Vagina (tissue), 2 donors: ENCODE measurements at regions not wholly inside any gene's neighbourhood (a gene's known extent, or its start where the extent isn't known, plus 50 kb on each side); places are given as distances from the start of the nearest gene placed in this dataset.

Experiments
- DNase-seq, 2 donors: peaks; one replicate each; pipeline ENCODE4 v3.0.0-alpha.2; 2017; ENCODE audit errors: extremely low spot score in 2 of 2
- H3K27ac ChIP-seq: fragments of 200-600 bp; sonication (generic); one replicate; pipeline ENCODE4 v1.5.1; 2019
- H3K27me3 ChIP-seq: fragments of 200-600 bp; sonication (generic); one replicate; pipeline ENCODE4 v1.5.1; 2019
- H3K36me3 ChIP-seq, 2 donors: fragments of 200-600 bp; sonication (generic); one replicate each; pipeline ENCODE4 v1.5.1; 2017 to 2019
- H3K4me1 ChIP-seq: fragments of 200-600 bp; sonication (generic); one replicate; pipeline ENCODE4 v1.5.1; 2019
- H3K4me3 ChIP-seq, 2 donors: fragments of 200-600 bp; sonication (generic); 1 replicate in 1 of 2; 2 replicates in 1 of 2; pipeline ENCODE4 v1.5.1; 2016 to 2019
- H3K9me3 ChIP-seq: fragments of 200-600 bp; sonication (generic); one replicate; pipeline ENCODE4 v1.5.1; 2019
- POLR2A ChIP-seq, 2 donors: fragments of 450-650 bp; IDR thresholded peaks; one replicate each; pipeline ENCODE4 v1.6.1; 2017; ENCODE audit warnings: antibody characterized with exemption in 2 of 2, mild to moderate bottlenecking in 2 of 2, moderate library complexity in 2 of 2
- POLR2AphosphoS5 ChIP-seq, 2 donors: sonication (generic); formaldehyde crosslinking; IDR thresholded peaks; one replicate each; pipeline ENCODE4 v1.9.0; 2017; ENCODE audit warnings: antibody characterized with exemption in 2 of 2, mild to moderate bottlenecking in 2 of 2, low read depth in 1 of 2; ENCODE audit not compliant: insufficient read depth in 1 of 2
- intact Hi-C: fragments of 100-400 bp; cut with DNase I; formaldehyde crosslinking; loops from one replicate; pipeline ENCODE4 v1.15.1; 2023
- TF ChIP-seq, protein P1 (sequence below), 3 experiments: fragments of 450-650 bp in 2 of 3; fragments of 200-600 bp in 1 of 3; sonication (generic) in 1 of 3; IDR thresholded peaks; one replicate each; pipeline ENCODE4 v1.5.1; 2017 to 2019; ENCODE audit warnings: antibody characterized with exemption in 3 of 3, mild to moderate bottlenecking in 2 of 3, moderate library complexity in 2 of 3

- no peak for TF ChIP-seq POLR2A (IDR thresholded peaks at IDR 0.05)
- TF ChIP-seq, protein P1, sequence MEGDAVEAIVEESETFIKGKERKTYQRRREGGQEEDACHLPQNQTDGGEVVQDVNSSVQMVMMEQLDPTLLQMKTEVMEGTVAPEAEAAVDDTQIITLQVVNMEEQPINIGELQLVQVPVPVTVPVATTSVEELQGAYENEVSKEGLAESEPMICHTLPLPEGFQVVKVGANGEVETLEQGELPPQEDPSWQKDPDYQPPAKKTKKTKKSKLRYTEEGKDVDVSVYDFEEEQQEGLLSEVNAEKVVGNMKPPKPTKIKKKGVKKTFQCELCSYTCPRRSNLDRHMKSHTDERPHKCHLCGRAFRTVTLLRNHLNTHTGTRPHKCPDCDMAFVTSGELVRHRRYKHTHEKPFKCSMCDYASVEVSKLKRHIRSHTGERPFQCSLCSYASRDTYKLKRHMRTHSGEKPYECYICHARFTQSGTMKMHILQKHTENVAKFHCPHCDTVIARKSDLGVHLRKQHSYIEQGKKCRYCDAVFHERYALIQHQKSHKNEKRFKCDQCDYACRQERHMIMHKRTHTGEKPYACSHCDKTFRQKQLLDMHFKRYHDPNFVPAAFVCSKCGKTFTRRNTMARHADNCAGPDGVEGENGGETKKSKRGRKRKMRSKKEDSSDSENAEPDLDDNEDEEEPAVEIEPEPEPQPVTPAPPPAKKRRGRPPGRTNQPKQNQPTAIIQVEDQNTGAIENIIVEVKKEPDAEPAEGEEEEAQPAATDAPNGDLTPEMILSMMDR (IDR thresholded peaks at IDR 0.05): no peak
- no peak for TF ChIP-seq POLR2AphosphoS5 (IDR thresholded peaks at IDR 0.05; ENCODE audit: insufficient read depth in 1 of 2, low read depth in 1 of 2)
- H3K36me3 ChIP-seq: no peaks in the 10 kb centered on the region
- no peaks in the 10 kb centered on the region for H3K4me1 ChIP-seq
- intact Hi-C loops: no loop called here
- H3K27ac ChIP-seq: no peak overlapping the region
- no peak for DNase-seq
- H3K9me3 ChIP-seq: no peaks in the 10 kb centered on the region
- H3K27me3 ChIP-seq: no peaks in the 10 kb centered on the region
- H3K4me3 ChIP-seq: no peak overlapping the region
Measured at GRCh38 chr12:72191761-72192160, 80.4 kb upstream of the TRHDE start.

- TF ChIP-seq POLR2A (IDR thresholded peaks at IDR 0.05): no peak
- TF ChIP-seq, protein P1 (IDR thresholded peaks at IDR 0.05): no peak
- no peak for TF ChIP-seq POLR2AphosphoS5 (IDR thresholded peaks at IDR 0.05; ENCODE audit: insufficient read depth in 1 of 2, low read depth in 1 of 2)
- Histone ChIP-seq H3K9me3 (no peaks in the 10 kb centered on the region), H3K27ac (no peak overlapping the region), H3K36me3 (no peaks in the 10 kb centered on the region), H3K4me1 (no peaks in the 10 kb centered on the region), H3K27me3 (no peaks in the 10 kb centered on the region), H3K4me3 (no peak overlapping the region)
- intact Hi-C loops: no loop called here
- DNase-seq: no peak
Measured at GRCh38 chr12:72197790-72198189, 74.4 kb upstream of the TRHDE start.

GRCh38 chr12:72201457-72201856, 70.7 kb upstream of the TRHDE start:
- Histone ChIP-seq H3K27me3 (no peaks in the 10 kb centered on the region), H3K27ac (no peak overlapping the region), H3K4me1 (no peaks in the 10 kb centered on the region), H3K4me3 (no peak overlapping the region), H3K9me3 (no peaks in the 10 kb centered on the region), H3K36me3 (no peaks in the 10 kb centered on the region)
- DNase-seq: no peak
- intact Hi-C loops: no loop called here
- TF ChIP-seq POLR2A (IDR thresholded peaks at IDR 0.05): no peak
- no peak for TF ChIP-seq POLR2AphosphoS5 (IDR thresholded peaks at IDR 0.05; ENCODE audit: insufficient read depth in 1 of 2, low read depth in 1 of 2)
- TF ChIP-seq, protein P1 (IDR thresholded peaks at IDR 0.05): no peak

DNA sequence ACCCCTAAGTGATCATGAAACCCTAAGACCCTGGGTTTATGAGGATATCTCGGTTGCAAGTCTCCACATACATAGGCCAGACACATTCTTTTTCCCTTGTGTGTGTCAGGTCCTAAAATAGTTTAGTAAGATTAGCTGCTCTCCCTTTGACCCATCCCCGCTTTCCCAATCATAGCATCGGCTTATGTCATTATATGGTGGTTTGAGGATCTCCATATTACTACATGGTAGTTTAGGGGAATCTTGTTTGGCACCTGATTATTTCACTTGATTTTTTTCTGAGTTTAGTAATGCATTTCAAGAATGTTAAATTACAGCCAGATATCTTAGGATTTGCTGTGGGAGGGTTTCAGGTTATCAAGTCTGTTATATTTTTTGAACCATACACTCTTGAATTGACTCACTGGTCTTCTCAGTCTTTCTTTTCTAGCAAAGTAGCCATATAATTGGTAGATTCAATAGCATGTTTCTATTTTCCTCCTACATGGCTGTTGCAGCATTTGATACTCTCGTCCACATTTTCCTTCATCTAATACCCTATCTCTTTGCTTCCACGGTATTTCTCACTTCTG, 68.3 kb upstream of the TRHDE start:
- no peaks in the 10 kb centered on the region for H3K4me1 ChIP-seq
- no peak for DNase-seq
- no peak overlapping the region for H3K4me3 ChIP-seq
- no peaks in the 10 kb centered on the region for H3K36me3 ChIP-seq
- no peaks in the 10 kb centered on the region for H3K9me3 ChIP-seq
- intact Hi-C loops: no loop called here
- H3K27ac ChIP-seq: no peak overlapping the region
- TF ChIP-seq, protein P1 (IDR thresholded peaks at IDR 0.05): no peak
- TF ChIP-seq POLR2AphosphoS5 (IDR thresholded peaks at IDR 0.05; ENCODE audit: insufficient read depth in 1 of 2, low read depth in 1 of 2) (no peak), POLR2A (IDR thresholded peaks at IDR 0.05) (no peak)
- H3K27me3 ChIP-seq: no peaks in the 10 kb centered on the region

- no peak overlapping the region for H3K4me3 ChIP-seq
- H3K9me3 ChIP-seq: no peaks in the 10 kb centered on the region
- no peak for DNase-seq
- no peaks in the 10 kb centered on the region for H3K36me3 ChIP-seq
- no peak overlapping the region for H3K27ac ChIP-seq
- TF ChIP-seq POLR2A (IDR thresholded peaks at IDR 0.05): no peak
- TF ChIP-seq, protein P1 (IDR thresholded peaks at IDR 0.05): no peak
- no peak for TF ChIP-seq POLR2AphosphoS5 (IDR thresholded peaks at IDR 0.05; ENCODE audit: insufficient read depth in 1 of 2, low read depth in 1 of 2)
- H3K4me1 ChIP-seq: no peaks in the 10 kb centered on the region
- intact Hi-C loops: no loop called here
- no peaks in the 10 kb centered on the region for H3K27me3 ChIP-seq
Measured at GRCh38 chr12:72207079-72207478, 65.1 kb upstream of the TRHDE start.
